ENCODE measurements at regions not wholly inside any gene's neighbourhood (a gene's known extent, or its start where the extent isn't known, plus 50 kb on each side); places are given as distances from the start of the nearest gene placed in this dataset.

- intact Hi-C loops (cut with DNase I, micrococcal nuclease): no loop called here
- H3K36me3 ChIP-seq (ENCODE audit: insufficient read depth, low read length): no peaks in the 10 kb centered on the region
- Mint-ChIP-seq H3K4me3 (no peak overlapping the region), H3K27ac (no peak overlapping the region), H3K9me3 (peaks cover 11% of the 10 kb centered on the region), H3K27me3 (no peaks in the 10 kb centered on the region), H3K36me3 (ENCODE audit: low read depth) (no peaks in the 10 kb centered on the region), H3K4me1 (ENCODE audit: low read depth) (no peaks in the 10 kb centered on the region)
- DNase-seq (no peak), ATAC-seq (ENCODE audit: poor library complexity) (no peak)
- H3K27me3 ChIP-seq (ENCODE audit: control insufficient read depth in 1 of 2, insufficient read depth in 2 of 2, low read length in 2 of 2): no peaks in the 10 kb centered on the region
- H3K9me3 ChIP-seq (ENCODE audit: control insufficient read depth in 1 of 2, insufficient read depth in 1 of 2, low read length in 2 of 2): no peaks in the 10 kb centered on the region
- ChIA-PET CTCF (no interaction called here), POLR2A (no interaction called here)
- H3K27ac ChIP-seq (ENCODE audit: low read depth in 1 of 2, low read length in 2 of 2): no peak overlapping the region
- no peaks in the 10 kb centered on the region for H3K4me1 ChIP-seq (ENCODE audit: insufficient read depth, low read length)
- TF ChIP-seq, protein P1, sequence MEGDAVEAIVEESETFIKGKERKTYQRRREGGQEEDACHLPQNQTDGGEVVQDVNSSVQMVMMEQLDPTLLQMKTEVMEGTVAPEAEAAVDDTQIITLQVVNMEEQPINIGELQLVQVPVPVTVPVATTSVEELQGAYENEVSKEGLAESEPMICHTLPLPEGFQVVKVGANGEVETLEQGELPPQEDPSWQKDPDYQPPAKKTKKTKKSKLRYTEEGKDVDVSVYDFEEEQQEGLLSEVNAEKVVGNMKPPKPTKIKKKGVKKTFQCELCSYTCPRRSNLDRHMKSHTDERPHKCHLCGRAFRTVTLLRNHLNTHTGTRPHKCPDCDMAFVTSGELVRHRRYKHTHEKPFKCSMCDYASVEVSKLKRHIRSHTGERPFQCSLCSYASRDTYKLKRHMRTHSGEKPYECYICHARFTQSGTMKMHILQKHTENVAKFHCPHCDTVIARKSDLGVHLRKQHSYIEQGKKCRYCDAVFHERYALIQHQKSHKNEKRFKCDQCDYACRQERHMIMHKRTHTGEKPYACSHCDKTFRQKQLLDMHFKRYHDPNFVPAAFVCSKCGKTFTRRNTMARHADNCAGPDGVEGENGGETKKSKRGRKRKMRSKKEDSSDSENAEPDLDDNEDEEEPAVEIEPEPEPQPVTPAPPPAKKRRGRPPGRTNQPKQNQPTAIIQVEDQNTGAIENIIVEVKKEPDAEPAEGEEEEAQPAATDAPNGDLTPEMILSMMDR (IDR thresholded peaks at IDR 0.05): no peak
- no peak overlapping the region for H3K4me3 ChIP-seq (ENCODE audit: low read length)
Measured at GRCh38 chr2:183519371-183520056, 395.3 kb downstream of the NUP35 start.

- TF ChIP-seq, protein P1 (IDR thresholded peaks at IDR 0.05): no peak
- ATAC-seq (ENCODE audit: poor library complexity) (no peak), DNase-seq (no peak)
- ChIA-PET POLR2A (no interaction called here), CTCF (no interaction called here)
- H3K4me1 Mint-ChIP-seq (ENCODE audit: low read depth): no peaks in the 10 kb centered on the region
- H3K4me3 Mint-ChIP-seq: no peak overlapping the region
- no peak overlapping the region for H3K4me3 ChIP-seq (ENCODE audit: low read length)
- no peaks in the 10 kb centered on the region for H3K36me3 Mint-ChIP-seq (ENCODE audit: low read depth)
- H3K4me1 ChIP-seq (ENCODE audit: insufficient read depth, low read length): no peaks in the 10 kb centered on the region
- H3K36me3 ChIP-seq (ENCODE audit: insufficient read depth, low read length): no peaks in the 10 kb centered on the region
- intact Hi-C loops (cut with DNase I, micrococcal nuclease): no loop called here
- H3K27ac Mint-ChIP-seq: no peak overlapping the region
- H3K9me3 Mint-ChIP-seq: peaks cover 1% of the 10 kb centered on the region
- H3K27me3 ChIP-seq (ENCODE audit: control insufficient read depth in 1 of 2, insufficient read depth in 2 of 2, low read length in 2 of 2): no peaks in the 10 kb centered on the region
- no peaks in the 10 kb centered on the region for H3K27me3 Mint-ChIP-seq
- H3K9me3 ChIP-seq (ENCODE audit: control insufficient read depth in 1 of 2, insufficient read depth in 1 of 2, low read length in 2 of 2): no peaks in the 10 kb centered on the region
- no peak overlapping the region for H3K27ac ChIP-seq (ENCODE audit: low read depth in 1 of 2, low read length in 2 of 2)
Measured at GRCh38 chr2:183521911-183522310, 397.7 kb downstream of the NUP35 start.

DNA sequence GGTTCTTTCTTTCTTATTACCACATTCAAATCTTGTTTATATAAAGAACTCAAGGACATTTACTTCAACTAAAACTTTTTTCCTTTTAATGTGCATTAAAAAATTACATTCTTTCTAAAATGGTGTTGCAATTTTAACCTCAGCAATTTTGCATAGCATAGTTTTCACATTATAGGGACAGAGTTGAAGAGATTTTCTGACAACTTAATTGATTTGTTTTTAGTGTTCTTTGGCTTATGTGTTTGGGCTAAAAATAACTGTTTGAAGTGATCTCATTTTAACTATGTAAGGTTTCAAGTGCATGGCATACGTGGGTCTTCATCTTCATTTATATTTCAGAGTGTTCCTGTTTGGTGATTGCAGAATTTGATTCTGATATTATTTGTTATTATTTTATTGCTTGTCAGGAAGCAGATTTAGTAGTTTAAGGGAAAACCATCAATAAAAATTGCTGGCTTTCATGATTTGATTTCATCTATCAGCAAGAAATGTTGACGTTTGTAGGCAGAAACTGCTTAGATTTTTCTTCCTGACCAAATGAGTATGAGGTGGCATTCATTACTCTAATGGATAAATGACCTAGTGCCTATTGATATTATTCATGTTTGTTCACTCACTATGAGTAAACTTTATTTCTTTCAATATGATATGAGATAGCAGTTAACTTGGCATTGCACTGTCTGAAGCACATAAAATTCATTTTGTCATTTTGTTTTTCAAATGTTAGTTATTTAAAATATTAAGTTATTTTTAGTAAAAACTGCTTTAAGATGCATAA, 398.4 kb downstream of the NUP35 start:
- POLR2A ChIA-PET: no interaction called here
- intact Hi-C loops (cut with DNase I, micrococcal nuclease): no loop called here
- H3K4me1 ChIP-seq (ENCODE audit: insufficient read depth, low read length): no peaks in the 10 kb centered on the region

More for the DNA sequence above, 398.4 kb downstream of the NUP35 start:
- Mint-ChIP-seq H3K4me3 (no peak overlapping the region), H3K27ac (no peak overlapping the region), H3K36me3 (ENCODE audit: low read depth) (no peaks in the 10 kb centered on the region), H3K4me1 (ENCODE audit: low read depth) (no peaks in the 10 kb centered on the region), H3K9me3 (peaks cover 5% of the 10 kb centered on the region), H3K27me3 (no peaks in the 10 kb centered on the region)
- no peak for ATAC-seq (ENCODE audit: poor library complexity)
- Histone ChIP-seq H3K4me3 (ENCODE audit: low read length) (no peak overlapping the region), H3K27me3 (ENCODE audit: control insufficient read depth in 1 of 2, insufficient read depth in 2 of 2, low read length in 2 of 2) (no peaks in the 10 kb centered on the region), H3K9me3 (ENCODE audit: control insufficient read depth in 1 of 2, insufficient read depth in 1 of 2, low read length in 2 of 2) (no peaks in the 10 kb centered on the region), H3K36me3 (ENCODE audit: insufficient read depth, low read length) (no peaks in the 10 kb centered on the region), H3K27ac (ENCODE audit: low read depth in 1 of 2, low read length in 2 of 2) (no peak overlapping the region)
- no peak for DNase-seq
- TF ChIP-seq, protein P1 (IDR thresholded peaks at IDR 0.05): no peak
- CTCF ChIA-PET: no interaction called here
